Right lung (tissue), 2 donors: ENCODE measurements at regions not wholly inside any gene's neighbourhood (a gene's known extent, or its start where the extent isn't known, plus 50 kb on each side); places are given as distances from the start of the nearest gene placed in this dataset.

ENCODE experiments used
- DNase-seq, 2 donors: peaks; one replicate each; pipeline ENCODE4 v3.0.0-alpha.2; 2013

DNA sequence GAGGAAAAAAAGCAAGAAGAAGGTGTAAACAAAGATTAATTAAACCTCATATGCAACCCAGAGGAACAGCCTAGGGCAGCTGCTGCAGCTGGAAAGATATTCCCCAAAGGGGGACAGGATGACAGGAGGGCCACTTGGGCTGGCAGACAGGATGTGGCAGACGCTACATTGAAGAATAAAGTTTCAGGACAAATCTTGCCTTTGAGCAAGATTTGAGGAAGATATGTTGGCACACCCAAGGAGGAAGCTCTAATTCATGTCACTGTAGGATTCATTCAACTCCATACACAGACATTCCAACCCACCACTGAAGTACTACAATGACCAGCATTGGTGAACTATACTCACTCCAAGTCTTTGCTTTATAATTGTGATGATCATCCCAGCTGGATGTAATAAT, 504.0 kb downstream of the SHQ1 start:
- DNase-seq, result no peak

DNA sequence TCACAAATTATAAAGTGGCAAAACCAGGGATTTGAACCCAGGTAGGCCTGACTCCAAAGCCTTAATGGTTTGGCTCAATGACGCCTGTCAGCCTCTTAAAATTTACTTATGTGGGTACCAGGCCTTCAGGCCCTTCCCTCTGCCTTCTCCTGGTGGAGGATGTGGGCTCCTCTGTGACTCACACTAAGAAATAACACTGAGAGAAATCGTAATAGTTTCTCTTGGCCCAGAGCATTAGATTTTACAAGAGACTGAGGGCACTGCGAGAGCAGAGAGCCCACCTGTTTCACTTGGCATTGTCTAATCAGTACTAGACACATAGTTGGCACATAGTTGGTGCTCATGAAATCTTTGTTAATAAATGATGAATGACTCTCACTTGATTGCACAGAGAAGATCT, 505.2 kb downstream of the SHQ1 start:
- no peak for DNase-seq

DNA sequence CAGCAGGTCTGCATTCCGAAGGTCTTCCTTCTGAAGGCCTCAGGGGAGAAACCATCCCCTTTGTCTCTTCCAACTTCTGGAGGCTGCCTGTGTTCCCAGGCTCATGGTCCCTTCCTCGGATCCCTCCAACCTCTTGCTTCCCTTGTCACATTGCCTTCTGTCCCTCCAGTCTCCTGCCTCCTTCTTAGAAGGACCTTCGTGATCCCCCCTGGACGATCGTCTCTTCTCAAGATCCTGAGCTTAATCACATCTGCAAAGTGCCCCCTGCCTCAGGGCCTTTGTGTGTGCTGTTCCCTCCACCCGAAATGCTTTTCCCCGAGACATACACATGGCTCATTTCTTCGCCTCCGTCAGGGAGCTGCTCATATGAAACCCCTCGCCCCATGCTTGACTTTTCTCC, 505.8 kb downstream of the SHQ1 start:
- no peak for DNase-seq

DNA sequence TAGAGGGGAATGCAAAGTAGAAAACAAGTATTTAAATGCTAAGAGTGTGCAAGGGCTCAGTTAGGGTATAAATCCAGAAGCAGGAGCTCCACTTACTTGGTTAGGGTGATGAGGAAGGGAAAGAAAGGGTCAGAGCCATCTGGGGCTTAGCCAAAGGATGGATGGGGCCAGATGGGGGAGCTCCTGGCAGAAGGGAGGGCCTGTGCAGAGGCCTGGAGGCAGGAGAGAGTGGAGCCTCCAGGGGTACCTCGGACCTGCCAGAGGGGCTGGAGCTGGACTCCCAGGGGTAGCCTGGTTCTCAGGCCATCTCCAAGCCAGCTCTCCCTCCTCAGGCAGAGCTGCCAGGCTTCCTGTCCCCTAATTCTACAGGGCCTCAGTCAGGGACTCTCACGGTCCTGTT, 506.3 kb downstream of the SHQ1 start:
- no peak for DNase-seq

DNA sequence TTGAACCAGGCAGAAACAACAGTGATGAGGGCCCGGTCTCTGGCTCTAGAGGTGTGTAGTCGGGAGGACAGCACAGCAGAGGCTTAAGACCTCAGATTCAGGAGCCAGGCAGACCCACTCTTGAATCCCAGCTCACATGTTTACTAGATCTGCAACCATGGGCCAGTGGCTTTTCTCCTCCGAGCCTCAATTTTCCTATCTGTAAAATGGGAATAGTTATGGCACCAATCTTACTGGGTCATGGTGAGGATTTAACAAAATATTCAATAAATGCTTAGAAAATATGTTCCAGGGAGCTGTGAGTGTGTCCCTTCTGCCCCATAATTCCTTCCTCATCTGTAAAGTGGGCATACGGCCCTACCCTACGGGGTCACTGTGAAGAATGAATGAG, 506.9 kb downstream of the SHQ1 start:
- DNase-seq, result no peak

DNA sequence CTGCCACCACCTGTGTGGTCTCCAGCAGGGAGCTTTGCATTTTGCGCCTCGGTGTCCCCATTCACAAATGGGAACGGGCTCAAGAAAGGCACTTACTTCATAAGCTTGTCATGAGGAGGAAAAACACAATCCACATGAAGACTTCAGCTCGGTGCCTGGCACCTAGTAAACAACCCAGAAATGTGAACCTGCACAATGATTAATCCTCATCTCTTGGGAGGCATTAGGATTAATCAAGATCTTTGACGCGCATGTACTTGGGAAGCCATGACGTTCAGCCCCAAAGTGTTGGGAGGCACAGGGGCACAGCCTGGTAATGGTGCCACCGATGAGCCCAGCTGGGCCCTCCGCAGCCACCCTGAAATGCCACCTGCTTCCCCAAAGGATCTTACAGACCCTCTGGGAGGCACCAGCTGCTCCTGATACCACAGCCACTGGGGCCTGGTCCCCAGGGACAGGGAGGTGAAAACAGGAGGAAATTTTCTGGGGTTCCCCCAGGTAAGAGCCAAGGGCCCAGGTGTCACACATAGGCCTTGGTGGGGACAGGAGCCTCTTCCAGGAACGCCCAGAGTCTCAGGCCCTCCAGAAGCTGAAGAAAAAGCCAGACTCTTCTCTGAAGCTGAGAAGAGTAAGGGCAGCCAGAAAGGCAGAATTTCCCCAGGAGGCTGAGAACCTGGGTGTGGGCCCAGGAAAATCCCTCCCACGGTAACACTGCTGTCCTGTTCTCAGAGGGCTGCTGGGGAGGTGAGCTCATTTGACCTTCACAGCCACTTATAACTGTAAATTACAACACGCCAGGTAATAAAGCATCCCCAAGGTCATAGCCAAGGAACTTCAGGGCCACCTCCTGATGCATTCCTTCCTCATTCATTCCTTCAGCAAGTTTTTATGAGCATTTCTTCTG, 507.5 kb downstream of the SHQ1 start:
- no peak for DNase-seq

DNA sequence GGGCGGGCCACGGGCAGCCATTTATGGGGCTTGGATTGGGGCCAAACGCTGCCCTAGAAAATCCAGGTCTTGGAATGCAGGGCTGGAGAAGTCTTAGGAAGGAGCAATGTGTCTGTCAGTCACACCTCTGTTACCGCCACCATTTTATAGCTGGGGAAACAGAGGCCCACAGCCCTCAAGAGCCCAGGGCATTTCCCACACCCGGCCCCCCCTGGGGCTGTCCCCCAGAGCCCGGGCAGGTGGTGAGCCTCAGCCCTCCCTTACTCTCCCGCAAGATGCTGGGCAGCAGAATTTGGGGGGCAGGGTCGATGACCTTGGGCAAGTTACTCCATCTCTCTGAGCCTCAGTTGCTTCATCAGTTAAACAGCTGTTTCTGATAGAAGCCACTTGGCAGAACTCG, 508.2 kb downstream of the SHQ1 start:
- DNase-seq, result no peak

DNA sequence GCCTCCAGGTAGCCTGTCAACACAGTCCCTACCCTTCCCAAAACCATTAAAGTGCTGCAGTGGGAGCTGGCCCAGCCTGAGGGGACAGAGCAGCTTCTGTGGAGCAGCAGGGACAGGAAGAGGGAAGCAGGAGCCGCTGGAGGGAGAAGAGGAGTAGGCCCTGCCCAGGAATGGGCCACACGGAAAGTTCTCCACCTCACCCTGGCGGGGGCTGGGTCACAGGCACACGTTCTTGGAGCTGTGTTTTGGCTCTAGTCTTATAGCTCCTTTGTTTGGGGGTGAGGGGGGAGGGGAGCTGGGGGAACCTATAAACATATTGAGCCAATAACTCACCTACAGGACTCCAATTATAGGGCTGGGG, 508.6 kb downstream of the SHQ1 start:
- no peak for DNase-seq

DNA sequence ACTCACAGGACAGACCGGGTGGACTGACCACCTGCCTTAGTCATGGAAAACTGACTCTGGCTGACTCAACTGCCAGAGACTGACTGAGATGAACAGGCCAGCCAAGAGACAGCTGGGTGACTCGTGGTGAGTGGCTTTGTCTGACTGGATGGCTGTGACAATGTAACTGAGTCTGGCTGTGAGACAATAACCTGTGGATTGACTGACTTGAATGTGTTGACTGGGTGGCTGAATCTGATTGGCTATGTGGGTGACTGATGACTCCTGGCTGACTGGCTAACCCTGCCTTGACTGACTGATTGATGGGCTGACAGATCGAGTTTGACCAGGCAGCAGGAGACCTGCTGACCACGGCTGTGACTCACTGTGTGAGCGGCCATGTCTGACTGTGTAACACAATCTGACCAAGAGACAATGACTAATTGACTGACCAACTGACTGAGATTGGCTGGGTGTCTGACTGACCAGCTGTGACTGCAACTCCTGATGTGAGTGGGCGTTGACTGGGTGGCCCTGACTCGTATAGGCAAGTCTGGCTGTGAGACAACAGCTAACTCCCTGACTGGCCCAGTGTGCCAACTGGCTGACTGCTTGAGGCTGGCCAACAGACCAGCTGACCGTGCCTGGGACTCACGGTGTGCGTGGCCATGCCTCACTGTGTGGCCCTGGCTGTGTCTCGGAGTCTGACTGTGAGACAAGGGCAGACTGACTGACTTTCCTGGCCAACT, 509.1 kb downstream of the SHQ1 start:
- DNase-seq, result no peak

DNA sequence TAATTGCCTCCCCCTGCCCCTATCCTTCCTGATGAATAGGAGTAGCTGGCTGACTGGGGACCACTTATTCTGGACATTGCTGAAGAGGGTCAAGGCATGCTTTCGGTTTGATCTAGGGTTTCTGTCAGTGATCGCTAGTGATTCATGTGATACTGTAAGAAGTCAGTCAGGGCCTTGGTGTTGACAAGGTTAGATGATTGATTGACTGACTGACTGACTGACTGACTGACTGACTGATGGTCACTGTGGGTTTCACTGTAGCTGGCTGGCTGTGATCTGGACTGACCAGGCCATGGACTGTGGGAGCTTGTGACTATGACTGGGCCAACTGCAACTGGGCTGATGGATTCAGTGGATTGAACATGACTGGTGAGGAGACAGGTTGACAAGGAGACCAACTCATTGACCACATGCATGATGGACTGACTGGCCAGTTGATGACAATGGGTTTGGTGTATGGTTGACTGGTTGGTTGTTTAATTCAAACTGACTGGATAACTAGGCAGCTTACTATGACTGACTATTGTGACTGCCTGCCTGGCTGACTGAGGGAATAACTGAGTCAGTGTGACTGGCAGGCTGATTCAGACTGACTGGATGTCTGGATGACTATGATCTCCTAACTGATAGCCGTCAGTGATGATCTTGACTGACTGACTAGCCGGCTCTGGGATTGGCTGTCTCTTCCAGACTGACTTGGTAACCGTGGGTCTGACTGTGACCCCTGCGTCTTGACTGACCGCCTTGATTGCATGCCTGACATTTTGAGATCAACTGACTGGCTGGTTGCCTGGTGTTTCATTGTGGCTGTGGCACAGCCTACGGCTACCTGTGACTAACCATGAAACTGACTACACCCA, 509.9 kb downstream of the SHQ1 start:
- no peak for DNase-seq

DNA sequence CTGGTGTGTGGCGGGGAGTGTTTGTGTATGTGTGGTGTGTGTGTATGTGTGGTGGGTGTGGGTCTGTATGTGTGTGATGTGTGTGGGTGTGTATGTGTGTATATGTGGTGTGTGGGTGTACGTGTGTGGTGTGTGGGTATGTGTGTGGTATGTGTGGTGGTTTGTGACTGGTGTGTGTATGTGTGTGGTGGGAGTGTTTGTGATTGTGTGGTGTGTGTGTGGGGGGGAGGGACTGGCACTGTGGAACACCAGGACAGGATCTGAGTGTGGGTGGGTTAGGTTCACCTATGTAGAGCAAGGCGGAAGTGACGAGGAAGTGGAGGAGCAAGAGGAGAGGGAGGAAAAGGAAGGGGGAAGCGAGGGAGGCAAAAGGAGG, 510.8 kb downstream of the SHQ1 start:
- DNase-seq, result no peak

DNA sequence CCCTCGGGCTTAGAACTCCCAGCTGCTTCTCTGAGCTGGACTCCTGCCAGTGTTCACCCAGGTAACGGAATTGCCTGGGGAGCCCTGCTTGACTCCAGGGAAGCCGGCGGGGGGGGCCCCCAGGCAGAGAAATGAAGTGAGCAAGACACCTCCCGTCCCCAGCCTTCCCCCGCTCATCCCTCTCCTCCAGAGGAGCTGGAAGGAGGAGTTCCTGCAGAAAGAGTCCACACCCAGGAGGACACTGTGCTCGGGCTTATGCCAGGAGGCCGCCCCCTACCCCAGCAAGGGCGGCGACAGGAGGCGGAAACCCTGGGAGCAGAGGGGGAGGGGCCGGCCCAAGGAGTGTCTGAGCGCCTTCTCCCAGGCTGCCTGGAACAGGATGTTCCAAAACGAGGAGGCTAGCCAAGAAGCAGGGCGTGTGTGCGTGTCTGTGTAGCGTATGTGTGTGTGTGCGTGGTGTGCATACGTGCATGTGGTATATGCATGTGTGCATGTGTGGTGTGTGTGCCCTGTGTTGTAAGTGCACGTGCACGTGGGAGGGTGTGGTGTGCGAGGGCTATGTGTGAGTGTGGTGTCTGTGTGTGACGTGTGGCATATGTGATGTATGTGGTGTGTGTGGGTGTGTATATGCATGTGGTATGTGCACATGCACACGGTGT, 511.3 kb downstream of the SHQ1 start:
- peak; percentile 68 to 77 for DNase-seq

DNA sequence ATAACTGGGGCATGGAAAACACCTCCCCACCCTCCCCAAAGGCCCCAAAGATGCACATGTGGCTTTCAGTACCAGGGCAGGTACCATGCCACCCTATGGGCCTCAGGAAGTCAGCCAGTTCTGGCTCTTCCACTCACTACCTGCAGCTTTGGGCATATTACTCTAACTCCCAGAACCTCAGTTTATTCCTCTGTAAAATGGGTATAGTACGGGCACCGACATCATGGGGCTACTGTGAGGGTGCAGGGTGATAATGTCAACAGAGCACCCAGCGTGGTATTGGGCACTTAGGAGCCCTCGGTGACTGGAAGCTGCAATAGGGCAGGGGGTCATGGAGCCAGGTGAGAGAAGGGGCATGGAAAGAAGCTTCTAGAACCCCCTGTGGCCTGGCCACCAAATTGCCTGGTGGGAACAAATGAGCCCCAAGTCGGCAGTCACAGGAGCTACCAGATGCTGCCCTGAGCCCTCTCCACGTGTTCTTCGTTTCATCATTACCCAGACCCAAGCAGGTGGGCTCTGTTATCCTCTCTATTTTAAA, 512.1 kb downstream of the SHQ1 start:
- DNase-seq, result no peak

DNA sequence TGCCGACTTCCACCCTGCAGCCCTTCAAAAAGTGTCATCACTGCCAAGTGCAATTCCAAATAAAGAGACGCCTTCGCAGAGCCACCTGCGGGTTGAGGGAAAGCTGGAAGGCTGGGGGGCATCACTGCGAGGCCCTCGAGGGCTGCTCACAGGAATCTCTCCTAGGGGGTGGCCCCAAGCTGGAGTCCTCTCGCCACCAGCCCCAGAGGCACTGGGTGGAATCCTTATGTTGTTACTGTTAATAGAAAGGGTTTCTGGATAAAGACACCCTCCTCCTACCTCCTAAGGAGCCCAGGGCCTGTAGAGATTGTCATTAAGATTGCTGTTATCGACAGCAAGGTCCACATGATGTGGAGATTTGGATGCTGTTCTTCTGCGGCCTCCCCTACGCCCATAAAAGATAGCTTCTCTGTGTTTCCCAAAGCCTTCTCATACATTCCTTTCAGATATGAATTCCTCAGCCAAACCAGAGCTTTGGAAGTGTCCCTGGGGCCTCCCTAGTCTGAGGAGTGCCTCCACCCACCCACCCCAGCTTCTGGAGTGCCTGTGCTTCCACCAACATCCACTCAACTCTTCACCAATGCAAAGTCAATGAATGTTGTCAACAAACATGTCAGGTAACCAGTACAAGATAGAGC, 512.7 kb downstream of the SHQ1 start:
- DNase-seq, result no peak

DNA sequence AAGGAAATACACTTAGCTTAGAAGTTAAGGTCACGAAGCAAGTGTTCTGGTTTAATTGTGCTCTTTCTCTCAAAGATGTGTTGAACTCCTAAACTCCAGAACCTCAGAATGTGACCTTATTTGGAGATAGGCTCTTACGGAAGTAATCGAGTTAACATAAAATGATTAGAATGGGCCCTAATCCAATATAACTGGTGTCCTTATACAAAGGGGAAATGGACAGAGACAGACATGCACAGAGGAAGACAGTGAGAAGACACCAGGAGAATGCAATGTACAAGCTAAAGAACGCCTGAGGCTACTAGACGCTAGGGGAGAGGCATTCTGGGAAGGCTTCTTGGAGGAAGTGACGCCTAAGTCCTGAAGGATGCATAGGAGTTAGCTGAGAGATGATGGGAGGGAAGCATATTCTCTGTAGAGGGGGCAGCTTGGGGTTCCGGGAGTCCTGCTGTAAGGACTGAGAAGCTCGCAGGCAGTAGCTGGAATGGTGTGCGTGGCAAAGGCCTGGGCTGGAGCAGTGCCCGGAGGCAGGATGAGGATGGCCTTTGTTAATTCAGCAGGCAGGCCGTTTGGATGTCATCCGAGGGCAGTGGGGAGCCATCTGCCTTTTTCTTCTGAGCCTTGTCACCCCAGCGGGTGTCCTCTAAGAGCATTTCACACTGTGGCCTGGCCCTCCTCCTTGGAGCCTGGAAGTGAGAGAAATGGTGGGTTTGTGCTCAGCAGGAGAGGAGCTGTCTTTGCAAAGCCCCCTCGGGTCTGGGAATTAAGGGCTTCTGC, 513.4 kb downstream of the SHQ1 start:
- no peak for DNase-seq

DNA sequence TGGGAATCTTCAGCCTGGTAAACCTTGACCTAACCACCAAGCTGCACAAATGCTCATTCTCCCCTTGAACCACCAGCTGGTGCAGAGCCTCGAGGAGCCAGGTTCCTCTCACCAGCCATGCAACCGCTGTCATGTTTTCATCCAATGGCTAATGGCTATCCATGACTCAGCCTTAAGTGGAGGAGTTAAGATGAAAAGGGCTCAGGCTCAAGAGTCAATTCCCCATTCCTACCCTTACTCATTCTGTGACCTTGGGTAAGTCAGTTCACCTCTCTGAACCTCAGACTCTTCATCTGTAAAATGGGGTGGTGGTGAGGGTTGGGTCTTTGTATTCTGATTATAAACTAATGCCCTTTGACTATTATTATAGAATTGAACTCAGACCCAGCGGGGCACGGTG, 515.6 kb downstream of the SHQ1 start:
- no peak for DNase-seq

DNA sequence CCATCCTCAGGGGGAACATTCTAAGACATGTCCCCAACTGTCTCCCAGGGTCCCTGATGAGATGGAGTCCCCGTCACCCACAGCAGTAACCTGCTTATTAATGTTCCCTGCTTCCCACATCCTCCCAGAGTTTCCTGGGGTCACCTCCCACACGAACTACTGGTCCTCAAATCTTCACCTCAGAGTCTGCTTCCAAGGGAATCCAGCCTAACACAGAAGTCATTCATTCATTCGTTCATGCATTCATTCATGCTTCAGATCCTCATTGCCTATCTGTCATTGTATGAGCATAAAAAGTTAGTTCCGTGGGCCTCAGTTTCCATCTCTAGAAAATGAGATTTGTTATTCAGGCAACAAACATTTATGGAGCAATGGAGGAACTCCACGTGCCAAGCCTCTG, 516.2 kb downstream of the SHQ1 start:
- DNase-seq, result no peak

DNA sequence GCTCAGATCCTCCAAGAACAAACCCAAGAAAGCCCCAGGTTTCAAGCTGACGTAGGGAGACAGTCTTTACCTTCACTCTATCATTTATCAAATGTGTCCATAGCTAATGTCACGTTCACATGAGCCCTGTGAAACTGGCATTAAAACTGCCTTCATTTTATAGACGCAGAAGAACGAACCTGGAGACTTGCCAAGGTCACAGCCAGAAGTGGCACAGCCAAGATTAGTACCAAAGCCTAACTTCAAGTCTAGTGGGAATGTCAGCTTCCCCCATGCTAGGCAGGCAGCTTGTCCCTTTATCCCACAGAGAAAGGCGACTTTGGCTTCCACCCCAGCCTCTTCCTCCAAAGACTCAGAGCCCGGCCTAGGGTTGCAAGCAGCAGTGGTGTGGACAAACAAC, 517.2 kb downstream of the SHQ1 start:
- DNase-seq, result no peak

DNA sequence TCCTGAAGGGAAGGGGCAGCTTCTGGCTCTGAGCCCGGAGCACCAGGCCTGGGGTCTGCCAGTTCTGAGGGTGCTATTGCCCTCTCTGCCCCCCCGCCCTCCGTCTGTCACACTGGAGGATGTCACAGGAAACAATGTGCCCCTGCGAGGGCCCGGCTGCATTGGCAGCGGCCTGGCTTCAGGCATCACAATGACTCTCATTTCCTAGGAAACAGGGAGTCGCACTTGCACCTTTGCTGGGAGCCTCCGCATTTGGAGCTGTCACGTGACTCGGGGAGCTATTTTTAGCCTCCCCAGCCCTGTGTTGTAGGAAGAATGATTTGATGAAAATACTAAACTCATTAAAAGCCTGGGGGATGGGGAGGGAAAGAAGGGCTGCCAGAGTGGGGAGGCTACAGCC, 518.9 kb downstream of the SHQ1 start:
- DNase-seq, result peak in 1 of 2 donors; percentile 47

DNA sequence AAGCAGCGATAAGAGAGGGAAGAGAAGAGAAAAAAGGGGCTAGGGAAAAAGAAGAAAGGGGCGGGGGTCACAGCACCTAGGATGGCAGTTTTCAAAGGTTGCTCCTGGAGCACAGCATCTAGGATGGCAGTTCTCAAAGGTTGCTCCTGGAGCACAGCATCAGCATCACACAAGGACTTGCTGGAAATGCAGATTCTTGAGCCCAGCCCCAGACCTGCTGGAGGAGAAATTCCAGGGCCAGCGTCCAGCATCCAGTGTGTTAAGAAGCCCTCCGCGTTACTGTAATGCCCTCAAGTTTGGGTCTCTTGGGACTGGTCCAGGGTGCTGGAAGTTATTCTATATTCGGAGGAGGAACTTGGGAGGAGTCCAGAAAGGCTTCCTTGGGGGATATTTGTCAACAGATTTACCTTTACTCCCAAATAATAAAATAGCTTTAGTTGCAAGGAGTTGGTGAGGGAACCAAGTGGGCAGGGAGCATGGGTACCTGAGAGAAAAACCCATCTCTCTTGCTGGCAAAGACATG, 519.4 kb downstream of the SHQ1 start:
- DNase-seq, result no peak
